GM04503 (cell line): ENCODE measurements at regions not wholly inside any gene's neighbourhood (a gene's known extent, or its start where the extent isn't known, plus 50 kb on each side); places are given as distances from the start of the nearest gene placed in this dataset.

Experiments used
- DNase-seq: peaks from one replicate; pipeline ENCODE4 v3.0.0-alpha.2; 2012; ENCODE audit warnings: low read depth

DNA sequence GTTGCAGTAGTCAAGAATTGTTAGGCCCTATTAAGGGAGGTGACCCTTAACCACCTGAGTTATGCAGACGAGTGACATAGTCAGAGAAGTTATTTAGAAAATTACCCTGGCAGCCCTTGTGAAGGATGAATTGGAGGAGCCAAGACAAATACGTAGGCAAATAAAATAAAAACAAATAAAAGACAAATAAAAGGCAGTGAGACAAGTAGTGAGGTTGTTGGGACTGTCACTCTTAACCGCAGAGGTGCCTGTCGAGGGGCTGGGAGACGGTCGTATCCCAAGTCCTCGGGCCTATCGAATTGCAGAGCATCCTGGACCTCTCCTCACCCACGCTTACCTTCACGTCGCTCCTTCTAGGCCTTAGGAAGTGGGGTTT is 58.0 kb upstream of the ZC4H2 start:
- DNase-seq: no peak
